Loucy (cell line): ENCODE measurements at regions not wholly inside any gene's neighbourhood (a gene's known extent, or its start where the extent isn't known, plus 50 kb on each side); places are given as distances from the start of the nearest gene placed in this dataset.

ENCODE experiments used
- H2AFZ ChIP-seq: fragments of 200-600 bp; sonication (generic); 2 replicates; pipeline ENCODE4 v1.6.0; 2016; ENCODE audit warnings: antibody characterized with exemption, mild to moderate bottlenecking, low read length, moderate library complexity
- H3F3A ChIP-seq: fragments of 200-600 bp; 2 replicates; pipeline ENCODE4 v1.6.0; 2016; ENCODE audit warnings: antibody characterized with exemption, low read depth, mild to moderate bottlenecking
- H3K27me3 ChIP-seq: fragments of 200-600 bp; sonication (generic); 2 replicates; pipeline ENCODE4 v1.6.1; 2014; ENCODE audit warnings: low read length, mild to moderate bottlenecking; ENCODE audit not compliant: insufficient read depth, poor library complexity, severe bottlenecking
- H3K36me3 ChIP-seq: fragments of 200-600 bp; sonication (generic); 2 replicates; pipeline ENCODE4 v1.6.1; 2016; ENCODE audit warnings: low read length; ENCODE audit not compliant: insufficient read depth
- H3K4me1 ChIP-seq: fragments of 200-600 bp; sonication (generic); 2 replicates; pipeline ENCODE4 v1.5.1; 2014; ENCODE audit warnings: low read length, mild to moderate bottlenecking; ENCODE audit not compliant: insufficient read depth, poor library complexity, severe bottlenecking
- H3K4me2 ChIP-seq: fragments of 200-600 bp; sonication (generic); 2 replicates; pipeline ENCODE4 v1.6.0; 2014; ENCODE audit warnings: antibody characterized with exemption, low read length, low read depth, mild to moderate bottlenecking; ENCODE audit not compliant: poor library complexity, severe bottlenecking
- H3K4me3 ChIP-seq: fragments of 200-600 bp; sonication (generic); 2 replicates; pipeline ENCODE4 v1.5.1; 2014; ENCODE audit warnings: low read length, mild to moderate bottlenecking, mixed read lengths; ENCODE audit not compliant: poor library complexity, severe bottlenecking
- H3K79me2 ChIP-seq: fragments of 200-600 bp; sonication (generic); 2 replicates; pipeline ENCODE4 v1.6.1; 2014; ENCODE audit warnings: low read length; ENCODE audit not compliant: insufficient read depth
- H3K9ac ChIP-seq: fragments of 200-600 bp; sonication (generic); 2 replicates; pipeline ENCODE4 v1.6.0; 2014; ENCODE audit warnings: mild to moderate bottlenecking, low read depth, low read length, moderate library complexity; ENCODE audit not compliant: poor library complexity, severe bottlenecking
- H3K9me2 ChIP-seq: fragments of 200-600 bp; sonication (generic); replicated peaks from 2 replicates; pipeline ENCODE4 v1.6.1; 2016; ENCODE audit warnings: low read depth, low read length, mixed read lengths
- H3K9me3 ChIP-seq: fragments of 200-600 bp; sonication (generic); 2 replicates; pipeline ENCODE4 v1.6.1; 2014; ENCODE audit warnings: mild to moderate bottlenecking, antibody characterized with exemption, low read length, low read depth; ENCODE audit not compliant: insufficient read depth
- H4K20me1 ChIP-seq: fragments of 200-600 bp; sonication (generic); 2 replicates; pipeline ENCODE4 v1.6.0; 2014; ENCODE audit warnings: antibody characterized with exemption, low read length, mild to moderate bottlenecking; ENCODE audit not compliant: insufficient read depth, poor library complexity, severe bottlenecking
- EZH2phosphoT487 ChIP-seq: fragments of 200-600 bp; IDR thresholded peaks from 2 replicates; pipeline ENCODE4 v1.6.1; 2018; ENCODE audit warnings: antibody characterized with exemption, mild to moderate bottlenecking, moderate library complexity, borderline replicate concordance
- TF ChIP-seq, protein P1 (sequence below): fragments of 200-600 bp; sonication (generic); conservative IDR thresholded peaks from 2 replicates; pipeline ENCODE4 v1.5.1; 2014; ENCODE audit warnings: mild to moderate bottlenecking, antibody characterized with exemption, low read length

GRCh38 chr18:64949885-64950284 lies 800.9 kb upstream of the CDH7 start:
- no peaks in the 10 kb centered on the region; the same call in 1 of the 2 replicates for H3K9me2 ChIP-seq
- peaks cover 6% of the 10 kb centered on the region; the same call in 1 of the 2 replicates for H3K9me3 ChIP-seq
- no peaks in the 10 kb centered on the region for H3K4me1 ChIP-seq
- H3K79me2 ChIP-seq, result no peaks in the 10 kb centered on the region
- no peak for TF ChIP-seq EZH2phosphoT487
- TF ChIP-seq, protein P1, sequence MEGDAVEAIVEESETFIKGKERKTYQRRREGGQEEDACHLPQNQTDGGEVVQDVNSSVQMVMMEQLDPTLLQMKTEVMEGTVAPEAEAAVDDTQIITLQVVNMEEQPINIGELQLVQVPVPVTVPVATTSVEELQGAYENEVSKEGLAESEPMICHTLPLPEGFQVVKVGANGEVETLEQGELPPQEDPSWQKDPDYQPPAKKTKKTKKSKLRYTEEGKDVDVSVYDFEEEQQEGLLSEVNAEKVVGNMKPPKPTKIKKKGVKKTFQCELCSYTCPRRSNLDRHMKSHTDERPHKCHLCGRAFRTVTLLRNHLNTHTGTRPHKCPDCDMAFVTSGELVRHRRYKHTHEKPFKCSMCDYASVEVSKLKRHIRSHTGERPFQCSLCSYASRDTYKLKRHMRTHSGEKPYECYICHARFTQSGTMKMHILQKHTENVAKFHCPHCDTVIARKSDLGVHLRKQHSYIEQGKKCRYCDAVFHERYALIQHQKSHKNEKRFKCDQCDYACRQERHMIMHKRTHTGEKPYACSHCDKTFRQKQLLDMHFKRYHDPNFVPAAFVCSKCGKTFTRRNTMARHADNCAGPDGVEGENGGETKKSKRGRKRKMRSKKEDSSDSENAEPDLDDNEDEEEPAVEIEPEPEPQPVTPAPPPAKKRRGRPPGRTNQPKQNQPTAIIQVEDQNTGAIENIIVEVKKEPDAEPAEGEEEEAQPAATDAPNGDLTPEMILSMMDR, result no peak
- no peak overlapping the region for H3K4me2 ChIP-seq
- no peak overlapping the region for H2AFZ ChIP-seq
- no peak overlapping the region for H3K4me3 ChIP-seq
- H3F3A ChIP-seq, result no peaks in the 10 kb centered on the region
- H3K9ac ChIP-seq, result no peak overlapping the region
- no peaks in the 10 kb centered on the region for H3K27me3 ChIP-seq
- H3K36me3 ChIP-seq, result no peaks in the 10 kb centered on the region
- no peaks in the 10 kb centered on the region for H4K20me1 ChIP-seq

DNA sequence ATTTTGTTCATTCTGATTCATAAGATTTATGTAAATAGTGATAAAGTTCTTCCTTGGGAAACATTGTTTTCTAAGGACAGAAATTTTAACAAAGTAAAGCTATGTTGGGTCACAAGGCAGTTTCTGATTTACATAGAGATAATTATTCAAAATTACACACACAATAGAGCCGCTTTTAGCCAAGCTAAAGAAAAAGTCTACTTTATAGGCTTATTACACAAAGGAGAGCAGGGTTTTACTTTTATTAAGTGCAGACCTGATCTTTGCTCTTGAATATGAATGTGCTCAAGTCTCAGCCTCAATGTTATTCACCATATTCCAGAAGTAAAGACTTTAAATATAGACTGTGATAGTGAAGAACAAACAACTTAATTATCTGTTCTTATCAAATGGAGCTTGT lies 787.8 kb upstream of the LINC00305 start:
- Histone ChIP-seq H2AFZ (no peak overlapping the region), H3K9me2 (no peaks in the 10 kb centered on the region), H3K4me3 (no peak overlapping the region), H3K4me2 (no peak overlapping the region), H3F3A (no peaks in the 10 kb centered on the region), H3K27me3 (no peaks in the 10 kb centered on the region), H3K4me1 (no peaks in the 10 kb centered on the region), H3K9ac (no peak overlapping the region), H4K20me1 (no peaks in the 10 kb centered on the region), H3K9me3 (no peaks in the 10 kb centered on the region), H3K36me3 (no peaks in the 10 kb centered on the region), H3K79me2 (no peaks in the 10 kb centered on the region)
- TF ChIP-seq, protein P1, result no peak
- TF ChIP-seq EZH2phosphoT487, result no peak

DNA sequence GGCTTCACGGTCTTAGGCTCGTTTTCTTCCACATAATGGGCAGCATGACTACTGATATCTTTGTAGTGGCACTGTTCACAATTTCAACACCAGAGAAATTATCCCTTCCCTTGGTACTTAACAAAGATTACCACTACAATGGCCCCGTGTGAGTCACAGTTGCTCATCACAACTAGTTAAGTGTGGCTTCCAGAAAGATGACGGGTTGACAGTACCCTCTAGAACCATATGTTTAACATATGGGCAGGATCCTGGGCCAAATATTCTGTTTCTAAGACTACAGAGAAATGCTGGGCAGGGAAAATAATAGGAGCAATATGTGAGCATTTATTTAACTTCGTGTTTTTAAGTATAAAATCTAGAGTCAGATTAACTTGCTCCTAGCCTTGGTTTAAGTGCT lies 780.1 kb upstream of the LINC00305 start:
- H3K79me2 ChIP-seq, result no peaks in the 10 kb centered on the region
- TF ChIP-seq, protein P1, result no peak
- no peak for TF ChIP-seq EZH2phosphoT487
- H3K27me3 ChIP-seq, result no peaks in the 10 kb centered on the region
- no peak overlapping the region for H3K4me2 ChIP-seq
- H3K9me3 ChIP-seq, result no peaks in the 10 kb centered on the region
- H2AFZ ChIP-seq, result no peak overlapping the region
- no peaks in the 10 kb centered on the region for H3F3A ChIP-seq
- H3K36me3 ChIP-seq, result no peaks in the 10 kb centered on the region
- H3K4me1 ChIP-seq, result no peaks in the 10 kb centered on the region
- no peak overlapping the region for H3K9ac ChIP-seq
- no peaks in the 10 kb centered on the region for H3K9me2 ChIP-seq
- H3K4me3 ChIP-seq, result no peak overlapping the region
- no peaks in the 10 kb centered on the region for H4K20me1 ChIP-seq
